ENCODE measurements at regions not wholly inside any gene's neighbourhood (a gene's known extent, or its start where the extent isn't known, plus 50 kb on each side); places are given as distances from the start of the nearest gene placed in this dataset.
"Not testable (repeated sequence)": the region's sequence is repeated elsewhere in the genome, so short reads cannot be mapped to it uniquely, and the experiment has no call there.

DNA sequence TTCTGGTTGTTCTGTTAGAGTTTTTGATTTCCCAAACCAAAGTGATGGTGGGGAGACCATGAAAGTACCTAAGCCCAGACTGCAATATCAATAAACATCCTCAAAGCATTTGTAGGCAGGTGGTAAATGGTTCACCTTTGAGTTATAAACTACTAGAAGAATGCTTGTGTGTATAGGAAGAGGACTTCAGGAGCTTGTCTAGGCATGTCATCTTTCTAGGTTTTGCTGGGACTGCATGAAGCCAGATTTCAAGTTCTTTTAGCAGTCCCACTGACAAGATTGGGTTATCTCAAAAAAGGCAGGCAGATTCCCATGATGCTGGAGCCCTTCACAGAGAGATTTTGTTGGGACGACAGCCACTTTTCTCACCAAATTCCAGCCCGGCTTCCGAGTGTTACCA is 135.3 kb downstream of the KCNE4 start:
- ATAC-seq (ENCODE audit: insufficient number of reproducible peaks, low FRiP score, low read depth) (no peak), DNase-seq (ENCODE audit: low spot score) (no peak)
- H3K4me3 ChIP-seq: no peak overlapping the region
- no peak overlapping the region for H3K27ac ChIP-seq
- no peaks in the 10 kb centered on the region for H3K4me1 ChIP-seq (ENCODE audit: control insufficient read depth in 1 of 2, low read depth in 2 of 2)
- TF ChIP-seq, protein P1, sequence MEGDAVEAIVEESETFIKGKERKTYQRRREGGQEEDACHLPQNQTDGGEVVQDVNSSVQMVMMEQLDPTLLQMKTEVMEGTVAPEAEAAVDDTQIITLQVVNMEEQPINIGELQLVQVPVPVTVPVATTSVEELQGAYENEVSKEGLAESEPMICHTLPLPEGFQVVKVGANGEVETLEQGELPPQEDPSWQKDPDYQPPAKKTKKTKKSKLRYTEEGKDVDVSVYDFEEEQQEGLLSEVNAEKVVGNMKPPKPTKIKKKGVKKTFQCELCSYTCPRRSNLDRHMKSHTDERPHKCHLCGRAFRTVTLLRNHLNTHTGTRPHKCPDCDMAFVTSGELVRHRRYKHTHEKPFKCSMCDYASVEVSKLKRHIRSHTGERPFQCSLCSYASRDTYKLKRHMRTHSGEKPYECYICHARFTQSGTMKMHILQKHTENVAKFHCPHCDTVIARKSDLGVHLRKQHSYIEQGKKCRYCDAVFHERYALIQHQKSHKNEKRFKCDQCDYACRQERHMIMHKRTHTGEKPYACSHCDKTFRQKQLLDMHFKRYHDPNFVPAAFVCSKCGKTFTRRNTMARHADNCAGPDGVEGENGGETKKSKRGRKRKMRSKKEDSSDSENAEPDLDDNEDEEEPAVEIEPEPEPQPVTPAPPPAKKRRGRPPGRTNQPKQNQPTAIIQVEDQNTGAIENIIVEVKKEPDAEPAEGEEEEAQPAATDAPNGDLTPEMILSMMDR (IDR thresholded peaks at IDR 0.05): no peak
- H3K36me3 ChIP-seq: no peaks in the 10 kb centered on the region
- no peaks in the 10 kb centered on the region for H3K27me3 ChIP-seq (replicated peaks; ENCODE audit: insufficient read depth)
- no peaks in the 10 kb centered on the region for H3K9me3 ChIP-seq

DNA sequence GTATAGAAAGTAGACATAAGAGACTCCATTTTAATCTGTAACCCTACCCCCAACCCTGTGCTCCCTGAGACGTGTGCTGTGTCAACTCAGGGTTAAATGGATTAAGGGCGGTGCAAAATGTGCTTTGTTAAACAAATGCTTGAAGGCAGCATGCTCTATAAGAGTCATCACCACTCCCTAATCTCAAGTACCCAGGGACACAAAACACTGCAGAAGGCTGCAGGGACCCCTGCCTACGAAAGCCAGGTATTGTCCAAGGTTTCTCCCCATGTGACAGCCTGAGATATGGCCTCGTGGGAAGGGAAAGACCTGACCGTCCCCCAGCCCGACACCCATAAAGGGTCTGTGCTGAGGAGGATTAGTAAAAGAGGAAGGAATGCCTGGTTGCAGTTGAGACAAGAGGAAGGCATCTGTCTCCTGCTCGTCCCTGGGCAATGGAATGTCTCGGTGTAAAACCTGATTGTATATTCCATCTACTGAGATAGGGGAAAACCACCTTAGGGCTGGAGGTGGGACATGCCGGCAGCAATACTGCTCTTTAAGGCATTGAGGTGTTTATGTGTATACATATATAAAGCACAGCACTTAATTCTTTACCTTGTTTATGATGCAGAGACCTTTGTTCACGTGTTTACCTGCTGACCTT is 138.7 kb downstream of the KCNE4 start:
- H3K27ac ChIP-seq; H3K4me3 ChIP-seq; H3K36me3 ChIP-seq; H3K9me3 ChIP-seq; H3K4me1 ChIP-seq (ENCODE audit: control insufficient read depth in 1 of 2, low read depth in 2 of 2); DNase-seq (ENCODE audit: low spot score); H3K27me3 ChIP-seq (replicated peaks; ENCODE audit: insufficient read depth); ATAC-seq (ENCODE audit: insufficient number of reproducible peaks, low FRiP score, low read depth): not testable (repeated sequence)

DNA sequence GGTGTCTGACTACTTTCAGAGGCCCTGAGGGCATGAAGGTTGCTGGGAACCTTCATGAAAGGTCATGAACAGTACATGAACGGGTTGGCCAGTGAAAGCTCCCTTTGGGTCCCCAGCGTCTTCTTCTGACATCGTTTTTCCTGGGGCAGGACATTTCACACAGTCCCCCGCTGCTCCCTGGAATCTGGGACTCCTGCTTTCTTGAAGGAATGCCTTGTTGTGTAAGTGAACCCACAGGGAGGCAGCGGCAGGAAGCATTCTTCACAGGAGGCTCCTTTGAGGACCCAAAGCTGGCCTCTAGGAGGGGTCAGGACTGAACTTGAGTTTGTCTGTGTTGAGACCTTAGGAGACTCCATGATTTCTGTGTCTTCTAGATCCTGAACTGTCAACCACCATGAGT is 144.3 kb downstream of the KCNE4 start:
- Histone ChIP-seq H3K4me1 (ENCODE audit: control insufficient read depth in 1 of 2, low read depth in 2 of 2) (no peaks in the 10 kb centered on the region), H3K4me3 (no peak overlapping the region), H3K36me3 (no peaks in the 10 kb centered on the region), H3K9me3 (no peaks in the 10 kb centered on the region), H3K27me3 (replicated peaks; ENCODE audit: insufficient read depth) (no peaks in the 10 kb centered on the region), H3K27ac (no peak overlapping the region)
- DNase-seq (ENCODE audit: low spot score) (no peak), ATAC-seq (ENCODE audit: insufficient number of reproducible peaks, low FRiP score, low read depth) (no peak)
- TF ChIP-seq, protein P1 (IDR thresholded peaks at IDR 0.05): no peak

DNA sequence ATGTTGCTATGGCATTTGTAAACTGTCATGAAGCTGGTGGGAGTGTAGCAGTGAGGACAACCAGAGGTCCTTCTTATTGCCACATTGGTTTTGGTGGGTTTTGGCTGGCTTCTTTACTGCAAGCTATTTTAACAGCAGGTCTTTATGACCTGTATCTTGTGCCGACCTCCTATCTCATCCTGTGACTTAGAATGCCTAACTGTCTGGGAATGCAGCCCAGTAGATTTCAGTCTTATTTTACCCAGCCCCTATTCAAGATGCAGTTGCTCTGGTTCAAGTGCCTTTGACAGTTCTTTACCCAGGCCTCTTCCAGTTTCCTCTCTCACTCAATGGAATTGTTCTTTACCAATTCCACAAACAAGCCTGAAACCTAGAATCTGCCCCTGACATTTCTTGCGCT is 145.1 kb downstream of the KCNE4 start:
- Histone ChIP-seq H3K36me3 (no peaks in the 10 kb centered on the region), H3K27ac (no peak overlapping the region), H3K27me3 (replicated peaks; ENCODE audit: insufficient read depth) (no peaks in the 10 kb centered on the region)

DNA sequence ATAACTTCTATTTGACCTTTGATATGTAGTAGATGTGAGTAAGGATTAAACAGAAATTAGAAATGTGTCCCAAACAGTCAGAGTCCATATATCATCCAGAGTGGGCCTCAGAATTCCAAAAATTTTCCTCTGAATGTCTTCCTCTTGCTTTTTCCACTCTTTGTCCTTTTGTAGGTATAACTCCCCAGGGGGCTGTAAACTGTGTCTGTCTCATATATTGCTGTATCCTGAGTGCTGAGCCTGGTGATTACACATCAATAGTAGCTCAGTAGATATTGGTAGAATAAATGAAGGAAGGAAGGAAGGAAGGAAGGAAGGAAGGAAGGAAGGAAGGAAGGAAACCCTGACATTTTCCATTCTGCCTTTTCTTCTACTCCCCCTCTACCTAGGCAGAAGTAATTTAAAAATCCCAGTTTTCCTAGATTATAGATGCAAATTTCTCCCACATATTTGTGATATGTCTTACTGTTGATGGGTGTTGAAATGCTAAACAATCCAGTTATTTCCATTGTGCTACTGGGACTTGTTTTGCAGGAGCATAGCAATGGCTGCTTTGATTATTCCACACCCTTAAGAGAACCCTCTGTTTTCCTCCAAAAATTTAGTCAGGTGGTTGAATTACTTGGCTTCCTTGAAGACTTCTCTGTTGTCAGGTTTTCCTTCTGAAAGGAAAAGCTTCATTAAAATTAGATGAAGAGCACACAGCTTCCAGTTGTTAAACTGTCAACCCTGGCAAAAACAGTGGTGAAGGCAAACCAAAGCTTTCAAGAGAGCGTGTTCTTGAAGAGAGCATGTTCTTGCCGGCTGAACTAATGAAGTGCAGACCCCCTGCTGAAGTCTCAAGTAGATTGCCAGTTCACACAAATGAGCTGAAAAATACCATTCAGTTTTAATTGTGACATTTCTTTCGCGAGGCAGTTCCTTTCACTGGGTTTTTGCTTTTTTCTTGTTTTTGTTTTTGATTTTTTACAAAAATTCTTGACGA is 147.8 kb downstream of the KCNE4 start:
- Histone ChIP-seq H3K27me3 (replicated peaks; ENCODE audit: insufficient read depth) (no peaks in the 10 kb centered on the region), H3K36me3 (no peaks in the 10 kb centered on the region), H3K4me3 (no peak overlapping the region), H3K27ac (no peak overlapping the region), H3K9me3 (no peaks in the 10 kb centered on the region), H3K4me1 (ENCODE audit: control insufficient read depth in 1 of 2, low read depth in 2 of 2) (no peaks in the 10 kb centered on the region)
- TF ChIP-seq, protein P1 (IDR thresholded peaks at IDR 0.05): no peak
- DNase-seq (ENCODE audit: low spot score) (no peak), ATAC-seq (ENCODE audit: insufficient number of reproducible peaks, low FRiP score, low read depth) (no peak)

More for the DNA sequence above, 145.1 kb downstream of the KCNE4 start:
- no peaks in the 10 kb centered on the region for H3K9me3 ChIP-seq
- H3K4me3 ChIP-seq: no peak overlapping the region
- ATAC-seq (ENCODE audit: insufficient number of reproducible peaks, low FRiP score, low read depth): no peak
- H3K4me1 ChIP-seq (ENCODE audit: control insufficient read depth in 1 of 2, low read depth in 2 of 2): no peaks in the 10 kb centered on the region
- TF ChIP-seq, protein P1 (IDR thresholded peaks at IDR 0.05): no peak
- no peak for DNase-seq (ENCODE audit: low spot score)

Data from thoracic aorta (tissue), 2 donors.